Heart left ventricle (tissue), 16 donors: ENCODE measurements at regions not wholly inside any gene's neighbourhood (a gene's known extent, or its start where the extent isn't known, plus 50 kb on each side); places are given as distances from the start of the nearest gene placed in this dataset.

Experiments
- ATAC-seq, 4 donors: fragments of 200-7000 bp; cut with Tn5 transposase; one replicate each; pipeline ENCODE4 v1.9.1; 2020 to 2022; ENCODE audit warnings: moderate library complexity in 4 of 4, mild to moderate bottlenecking in 3 of 4, moderate number of reproducible peaks in 1 of 4
- DNase-seq, 5 donors: peaks; one replicate each; pipeline ENCODE4 v3.0.0-alpha.2; 2020
- H3K27ac ChIP-seq, 12 donors: fragments of 200-600 bp; sonication (generic) in 4 of 12; one replicate each; pipeline versions ENCODE4 v1.5.0 to v1.8.0; 2016 to 2022; ENCODE audit warnings: mild to moderate bottlenecking in 2 of 12
- H3K27me3 ChIP-seq, 9 donors: fragments of 200-600 bp; sonication (generic) in 2 of 9; one replicate each; pipeline versions ENCODE4 v1.5.1 to v1.8.0; 2016 to 2022; ENCODE audit warnings: mild to moderate bottlenecking in 3 of 9
- H3K36me3 ChIP-seq, 9 donors: fragments of 200-600 bp; sonication (generic) in 2 of 9; one replicate each; pipeline versions ENCODE4 v1.5.0 to v1.8.0; 2018 to 2022; ENCODE audit warnings: mild to moderate bottlenecking in 2 of 9
- H3K4me1 ChIP-seq, 12 donors: fragments of 200-600 bp; sonication (generic) in 4 of 12; one replicate each; pipeline versions ENCODE4 v1.5.0 to v1.8.0; 2016 to 2022; ENCODE audit warnings: mild to moderate bottlenecking in 3 of 12
- H3K4me3 ChIP-seq, 12 donors: fragments of 200-600 bp; sonication (generic) in 4 of 12; one replicate each; pipeline versions ENCODE4 v1.5.0 to v1.8.0; 2017 to 2022; ENCODE audit warnings: mild to moderate bottlenecking in 9 of 12, moderate library complexity in 4 of 12
- H3K9me3 ChIP-seq, 12 donors: fragments of 200-600 bp; sonication (generic) in 4 of 12; one replicate each; pipeline versions ENCODE4 v1.5.0 to v1.8.0; 2016 to 2022; ENCODE audit warnings: mild to moderate bottlenecking in 1 of 12
- POLR2A ChIP-seq, 2 donors: fragments of 450-650 bp; IDR thresholded peaks; one replicate each; pipeline ENCODE4 v1.6.1; 2017; ENCODE audit warnings: antibody characterized with exemption in 2 of 2, mild to moderate bottlenecking in 2 of 2, moderate library complexity in 2 of 2
- WGBS, 4 donors: extraction: QIAGEN DNeasy Blood & Tissue Kit in 2 of 4; methylation state at CpG; one replicate each; pipeline versions ENCODE4 v1.1.5 to v1.1.7; 2013 to 2018; 5-methylcytosine and 5-hydroxymethylcytosine counted together
- intact Hi-C, 10 donors: fragments of 100-400 bp; cut with DNase I; formaldehyde crosslinking; loops; one replicate each; pipeline versions ENCODE4 v1.11.1 to v1.14.2; 2022
- TF ChIP-seq, protein P1 (sequence below), 12 donors: fragments of 200-600 bp; sonication (generic) in 4 of 12; IDR thresholded peaks; one replicate each; pipeline versions ENCODE4 v1.5.0 to v1.8.0; 2018 to 2022; ENCODE audit warnings: antibody characterized with exemption in 12 of 12, mild to moderate bottlenecking in 5 of 12
- donor health status: ischemic (EF 13 %, LVEDD 7.1; RV severe dilation, severe dysfunction).
- donor health status: healthy with polysubstance abuse.
- donor health status: DM: no; HTN: yes; CAD: no.
- donor health status: DM: no; HTN: no; CAD: no.
- donor health status: ischemic (EF 25% LVEDD 6.9; RV normal size, moderate dysfunction).
- donor health status: ischemic (EF 25% LVEDD 5.7; RV mildly dilated, moderate dysfunction).
- donor health status: healthy.
- donor health status: DM: yes; HTN: yes; CAD: no.
- donor health status: ischemic (EF 35%, LVEDD 5.7; RV mildly dilated, moderate dysfunction).
- donor health status: nonischemic (EF 11% LVEDD 7.7; RV severe dilation, severe dysfunction).
- donor health status: DM: yes; HTN: yes; CAD: no.
- donor health status: PGD.
- donor health status: ischemic (EF 29% LVEDD 5.4; RV normal size, mild dysfunction).
- donor health status: nonischemic (EF 23%, LVEDD 6.1; RV moderate dilation, normal function).

- intact Hi-C loops, result no loop called here
- no peaks in the 10 kb centered on the region for H3K36me3 ChIP-seq
- DNase-seq (no peak), ATAC-seq (no peak)
- no peaks in the 10 kb centered on the region for H3K4me1 ChIP-seq
- H3K27me3 ChIP-seq, result no peaks in the 10 kb centered on the region
- H3K9me3 ChIP-seq, result peaks cover 0 to 17% (median 0%) of the 10 kb centered on the region in 12 donors
- H3K4me3 ChIP-seq, result no peak overlapping the region
- no peak overlapping the region for H3K27ac ChIP-seq
- no peak for TF ChIP-seq POLR2A (IDR thresholded peaks at IDR 0.05)
- TF ChIP-seq, protein P1, sequence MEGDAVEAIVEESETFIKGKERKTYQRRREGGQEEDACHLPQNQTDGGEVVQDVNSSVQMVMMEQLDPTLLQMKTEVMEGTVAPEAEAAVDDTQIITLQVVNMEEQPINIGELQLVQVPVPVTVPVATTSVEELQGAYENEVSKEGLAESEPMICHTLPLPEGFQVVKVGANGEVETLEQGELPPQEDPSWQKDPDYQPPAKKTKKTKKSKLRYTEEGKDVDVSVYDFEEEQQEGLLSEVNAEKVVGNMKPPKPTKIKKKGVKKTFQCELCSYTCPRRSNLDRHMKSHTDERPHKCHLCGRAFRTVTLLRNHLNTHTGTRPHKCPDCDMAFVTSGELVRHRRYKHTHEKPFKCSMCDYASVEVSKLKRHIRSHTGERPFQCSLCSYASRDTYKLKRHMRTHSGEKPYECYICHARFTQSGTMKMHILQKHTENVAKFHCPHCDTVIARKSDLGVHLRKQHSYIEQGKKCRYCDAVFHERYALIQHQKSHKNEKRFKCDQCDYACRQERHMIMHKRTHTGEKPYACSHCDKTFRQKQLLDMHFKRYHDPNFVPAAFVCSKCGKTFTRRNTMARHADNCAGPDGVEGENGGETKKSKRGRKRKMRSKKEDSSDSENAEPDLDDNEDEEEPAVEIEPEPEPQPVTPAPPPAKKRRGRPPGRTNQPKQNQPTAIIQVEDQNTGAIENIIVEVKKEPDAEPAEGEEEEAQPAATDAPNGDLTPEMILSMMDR (IDR thresholded peaks at IDR 0.05), result no peak
These were observed 58.8 kb downstream of the POLR1D start for GRCh38 chr13:27680465-27680864.

DNA sequence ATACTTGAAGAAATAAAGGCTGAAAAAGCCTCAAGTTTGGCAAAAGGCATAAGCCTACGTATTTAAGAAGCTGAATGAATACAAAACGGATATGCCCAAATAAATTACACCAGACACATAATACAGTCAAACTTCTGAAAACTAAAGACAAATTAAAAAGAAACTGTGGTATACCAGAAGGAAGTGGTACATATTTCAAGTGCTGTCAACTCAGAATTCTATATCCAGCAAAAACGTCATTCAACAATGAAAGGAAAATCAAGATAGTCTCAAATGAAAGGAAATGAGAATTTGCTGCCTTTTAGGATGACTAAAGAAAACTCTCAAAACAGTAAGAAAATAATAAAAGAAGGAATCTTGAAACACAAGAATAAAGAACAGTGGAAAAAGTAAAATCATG, 69.5 kb downstream of the POLR1D start:
- no peak for DNase-seq
- TF ChIP-seq, protein P1 (IDR thresholded peaks at IDR 0.05), result no peak
- no peak for TF ChIP-seq POLR2A (IDR thresholded peaks at IDR 0.05)
- H3K27me3 ChIP-seq, result peaks cover 0 to 2% (median 0%) of the 10 kb centered on the region in 9 donors
- 75 to 78% (median 77%) methylated on average over 3 of the region's 3 CpGs for WGBS, 4 donors
- H3K27ac ChIP-seq, result no peak overlapping the region
- H3K4me3 ChIP-seq, result no peak overlapping the region
- intact Hi-C loops, result no loop called here
- no peaks in the 10 kb centered on the region for H3K36me3 ChIP-seq
- ATAC-seq, result no peak
- no peaks in the 10 kb centered on the region for H3K4me1 ChIP-seq
- H3K9me3 ChIP-seq, result peaks cover 0 to 43% (median 16%) of the 10 kb centered on the region in 12 donors

DNA sequence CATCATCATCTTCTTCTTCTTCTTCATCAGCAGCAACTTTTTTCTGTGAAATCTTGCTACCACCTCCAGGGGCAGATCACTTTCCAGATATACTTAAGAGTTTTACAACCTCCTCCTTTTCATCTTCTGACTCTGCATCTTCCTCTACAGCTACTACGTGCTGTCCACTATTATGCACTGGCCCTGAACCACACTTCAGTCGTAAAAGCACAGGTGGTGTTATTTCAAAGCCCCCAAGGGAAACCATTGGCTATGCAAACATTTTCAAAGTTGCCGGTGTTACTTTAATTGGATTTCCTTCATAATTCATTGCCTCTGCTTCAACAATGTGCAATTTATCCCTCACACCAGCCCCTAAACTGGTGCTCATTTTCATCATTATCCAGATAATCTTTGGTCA, 75.0 kb downstream of the POLR1D start:
- no peak for TF ChIP-seq POLR2A (IDR thresholded peaks at IDR 0.05)
- TF ChIP-seq, protein P1 (IDR thresholded peaks at IDR 0.05), result no peak
- H3K4me1 ChIP-seq, result no peaks in the 10 kb centered on the region
- H3K27me3 ChIP-seq, result peaks cover 0 to 2% (median 0%) of the 10 kb centered on the region in 9 donors
- ATAC-seq, result no peak
- 45 to 81% (median 63%) methylated on average over 3 of the region's 3 CpGs for WGBS, 4 donors
- H3K36me3 ChIP-seq, result no peaks in the 10 kb centered on the region
- no peak overlapping the region for H3K27ac ChIP-seq
- peaks cover 0 to 14% (median 1%) of the 10 kb centered on the region in 12 donors for H3K9me3 ChIP-seq
- H3K4me3 ChIP-seq, result no peak overlapping the region
- intact Hi-C loops, result no loop called here
- DNase-seq, result no peak

- TF ChIP-seq POLR2A (IDR thresholded peaks at IDR 0.05), result no peak
- TF ChIP-seq, protein P1 (IDR thresholded peaks at IDR 0.05), result no peak
- H3K27me3 ChIP-seq, result peaks cover 0 to 2% (median 0%) of the 10 kb centered on the region in 9 donors
- DNase-seq, result no peak
- H3K4me3 ChIP-seq, result no peak overlapping the region
- no peaks in the 10 kb centered on the region for H3K36me3 ChIP-seq
- 66 to 94% (median 83%) methylated on average over 4 of the region's 4 CpGs for WGBS, 4 donors
- no peak for ATAC-seq
- no peak overlapping the region for H3K27ac ChIP-seq
- H3K9me3 ChIP-seq, result peaks cover 0 to 32% (median 7%) of the 10 kb centered on the region in 12 donors
- H3K4me1 ChIP-seq, result no peaks in the 10 kb centered on the region
- intact Hi-C loops, result no loop called here
These were observed 78.3 kb downstream of the POLR1D start for GRCh38 chr13:27699952-27700351.
